ENCODE measurements at regions not wholly inside any gene's neighbourhood (a gene's known extent, or its start where the extent isn't known, plus 50 kb on each side); places are given as distances from the start of the nearest gene placed in this dataset.

- TF ChIP-seq CTCF (IDR thresholded peaks at IDR 0.05; ENCODE audit: borderline replicate concordance, insufficient read depth, low read depth, low read length) = no peak
- no peak overlapping the region for H3K4me3 ChIP-seq (ENCODE audit: low read depth, low read length)
Observed at GRCh38 chr12:115324949-115325593, 641.1 kb upstream of the TBX3 start.

DNA sequence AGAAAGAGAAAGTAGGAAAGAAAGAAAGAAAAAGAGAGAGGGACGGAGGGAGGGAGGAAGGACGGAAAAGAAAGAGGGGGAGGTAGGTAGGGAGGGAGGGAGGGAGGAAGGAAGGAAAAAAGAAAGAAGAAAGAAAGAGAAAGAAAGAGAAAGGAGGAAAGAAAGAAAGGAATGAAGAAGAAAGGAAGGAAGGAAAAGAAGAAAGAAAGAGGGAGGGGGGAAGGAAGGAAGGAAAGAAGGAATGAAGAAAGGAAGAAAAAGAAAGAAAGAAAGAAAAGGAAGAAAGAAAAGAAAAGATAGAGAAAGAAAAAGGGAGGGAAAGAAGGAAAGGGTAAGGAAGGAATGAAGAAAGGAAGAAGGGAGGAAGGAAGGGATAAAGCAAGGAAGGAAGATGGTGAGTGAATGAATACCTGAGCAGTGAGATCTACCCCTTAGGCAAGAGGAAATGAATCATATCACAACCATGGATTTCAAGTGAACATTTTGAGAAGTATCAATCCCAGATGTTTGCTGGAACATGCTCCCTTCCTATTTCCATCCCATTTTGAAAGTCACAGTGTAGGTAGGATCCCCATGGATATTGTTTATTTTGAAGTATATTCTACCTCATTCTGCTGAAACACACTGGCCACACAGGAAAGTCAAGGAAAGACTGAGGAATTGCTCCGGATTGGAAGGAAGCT lies 639.4 kb upstream of the TBX3 start:
- TF ChIP-seq CTCF (IDR thresholded peaks at IDR 0.05; ENCODE audit: borderline replicate concordance, insufficient read depth, low read depth, low read length) = no peak

GRCh38 chr12:115322275-115322674 lies 638.3 kb upstream of the TBX3 start:
- H3K4me3 ChIP-seq (ENCODE audit: low read depth, low read length) = no peak overlapping the region
- no peak for TF ChIP-seq CTCF (IDR thresholded peaks at IDR 0.05; ENCODE audit: borderline replicate concordance, insufficient read depth, low read depth, low read length)

More for the DNA sequence above, 639.4 kb upstream of the TBX3 start:
- no peak overlapping the region for H3K4me3 ChIP-seq (ENCODE audit: low read depth, low read length)

DNA sequence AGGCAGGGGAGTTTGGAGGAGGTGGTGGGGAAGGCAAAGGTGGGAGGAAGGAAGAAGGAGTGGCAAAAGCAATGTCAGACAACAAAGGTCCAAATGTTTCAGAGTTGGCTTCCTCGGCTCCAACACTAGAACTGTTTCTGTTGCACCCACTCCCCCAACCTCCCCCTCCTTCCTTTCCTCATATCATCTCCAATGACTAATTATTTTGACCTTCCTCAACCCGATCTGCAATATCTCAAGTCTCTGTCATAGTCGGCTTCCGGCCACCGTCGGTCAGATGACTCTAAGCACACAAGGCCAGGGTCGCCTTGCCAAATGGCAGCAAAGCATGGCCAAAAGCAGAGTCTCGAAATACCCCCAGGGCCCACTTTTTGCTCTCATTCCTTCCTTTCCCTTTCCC lies 637.0 kb upstream of the TBX3 start:
- H3K4me3 ChIP-seq (ENCODE audit: low read depth, low read length) = no peak overlapping the region
- TF ChIP-seq CTCF (IDR thresholded peaks at IDR 0.05; ENCODE audit: borderline replicate concordance, insufficient read depth, low read depth, low read length) = no peak

DNA sequence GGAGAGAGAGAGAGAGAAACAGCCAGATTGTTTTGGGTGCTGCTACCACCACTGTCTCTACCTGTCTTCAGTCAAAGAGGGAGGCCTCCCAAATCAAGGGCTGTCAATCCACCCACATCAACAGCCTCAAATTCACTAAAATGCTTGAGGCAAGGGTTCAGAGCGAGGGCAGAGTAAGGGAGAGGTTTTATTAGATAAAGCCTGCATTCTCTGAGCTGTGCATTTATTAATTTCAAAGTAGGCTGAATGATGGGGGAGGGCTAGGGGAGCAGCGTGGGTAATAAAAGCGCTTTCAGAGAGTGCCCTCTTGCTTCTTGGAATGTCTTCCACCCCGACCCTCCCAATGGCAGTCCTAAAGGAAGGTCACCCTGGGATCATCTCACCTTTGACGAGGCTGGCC lies 636.5 kb upstream of the TBX3 start:
- no peak overlapping the region for H3K4me3 ChIP-seq (ENCODE audit: low read depth, low read length)
- no peak for TF ChIP-seq CTCF (IDR thresholded peaks at IDR 0.05; ENCODE audit: borderline replicate concordance, insufficient read depth, low read depth, low read length)

GRCh38 chr12:115319446-115320040 lies 635.6 kb upstream of the TBX3 start:
- no peak for TF ChIP-seq CTCF (IDR thresholded peaks at IDR 0.05; ENCODE audit: borderline replicate concordance, insufficient read depth, low read depth, low read length)
- H3K4me3 ChIP-seq (ENCODE audit: low read depth, low read length) = no peak overlapping the region

DNA sequence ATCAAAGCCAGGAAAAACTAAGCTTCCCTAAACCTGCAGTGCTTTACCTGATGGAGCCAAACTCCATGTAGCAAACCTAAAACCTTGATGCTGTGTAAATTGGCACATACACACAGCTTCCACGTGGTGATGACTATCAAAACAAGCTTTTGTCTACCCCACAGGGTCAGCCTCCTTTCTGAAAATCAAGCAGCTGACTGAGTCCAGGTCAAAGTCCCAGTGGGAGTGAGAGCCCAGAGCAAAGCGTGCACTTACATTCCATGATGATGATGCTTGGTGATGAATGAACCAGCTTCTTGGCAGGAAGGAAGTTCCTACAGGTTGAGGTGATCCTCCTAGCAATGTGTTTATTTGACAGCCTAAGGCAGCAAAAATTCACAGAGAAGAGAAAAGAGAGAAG lies 630.0 kb upstream of the TBX3 start:
- no peak for TF ChIP-seq CTCF (IDR thresholded peaks at IDR 0.05; ENCODE audit: borderline replicate concordance, insufficient read depth, low read depth, low read length)
- no peak overlapping the region for H3K4me3 ChIP-seq (ENCODE audit: low read depth, low read length)

All from GM12875 (cell line).